CD4-positive, alpha-beta T cell treated with Interleukin-6 at 100 ng/mL for 8 hours (primary cell): ENCODE measurements at regions not wholly inside any gene's neighbourhood (a gene's known extent, or its start where the extent isn't known, plus 50 kb on each side); places are given as distances from the start of the nearest gene placed in this dataset.

Experiments used
- DNase-seq: peaks from one replicate; pipeline ENCODE4 v3.0.0-alpha.2; 2020; ENCODE audit warnings: mixed read lengths, low spot score

GRCh38 chr1:47630346-47630745, 192.5 kb downstream of the FOXD2 start:
- no peak for DNase-seq

DNA sequence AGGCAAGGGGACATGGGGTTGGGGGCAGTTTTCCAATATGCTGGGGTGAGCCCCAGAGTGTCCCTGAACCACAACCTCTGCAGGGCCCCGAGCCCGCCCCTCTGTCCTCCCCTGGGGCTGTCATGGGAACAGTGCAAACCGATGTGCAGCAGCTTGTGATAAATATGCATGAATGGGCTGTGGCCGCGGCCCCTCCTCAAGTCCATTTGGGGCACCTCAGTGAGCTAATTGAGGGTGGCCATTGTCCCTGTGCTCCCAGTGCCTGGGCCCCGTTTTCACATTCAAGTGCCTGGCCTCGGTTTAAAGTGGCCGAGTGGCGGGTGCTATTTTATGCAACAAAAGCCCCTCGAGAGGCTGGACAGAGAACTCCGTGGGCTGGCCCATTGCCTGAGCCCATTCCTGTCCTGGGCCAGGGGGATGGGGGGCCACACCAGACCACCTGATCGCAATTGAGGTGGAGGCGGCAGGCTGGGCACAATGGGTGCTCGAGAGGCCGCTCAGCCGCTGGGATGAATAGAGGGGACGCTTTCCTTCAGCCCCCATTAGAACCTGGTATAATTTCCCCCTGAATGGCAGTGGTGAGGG, 193.7 kb downstream of the FOXD2 start:
- no peak for DNase-seq

DNA sequence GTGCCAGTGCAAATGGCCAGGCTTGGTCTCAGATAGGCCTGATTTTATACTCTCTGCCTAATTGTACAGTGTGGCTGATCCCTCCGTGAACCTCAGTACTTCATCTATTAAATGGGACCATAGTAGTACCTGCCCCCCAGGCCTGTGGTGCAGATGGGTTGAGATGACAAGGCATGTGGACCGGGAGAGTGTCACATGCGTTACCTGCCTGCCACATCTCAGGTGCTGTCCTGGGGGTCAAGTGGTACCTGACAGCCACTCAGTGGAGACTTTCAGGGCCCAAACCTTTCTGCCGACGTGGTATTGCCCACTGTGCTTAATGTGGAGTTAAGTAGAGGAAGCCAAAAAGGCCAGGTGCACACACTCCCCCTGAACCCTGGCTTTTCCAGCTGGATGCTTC, 197.3 kb downstream of the FOXD2 start:
- DNase-seq, result no peak

GRCh38 chr1:47635597-47635996, 197.8 kb downstream of the FOXD2 start:
- no peak for DNase-seq

- no peak for DNase-seq
These were observed 199.4 kb downstream of the FOXD2 start for GRCh38 chr1:47637111-47637685.

DNA sequence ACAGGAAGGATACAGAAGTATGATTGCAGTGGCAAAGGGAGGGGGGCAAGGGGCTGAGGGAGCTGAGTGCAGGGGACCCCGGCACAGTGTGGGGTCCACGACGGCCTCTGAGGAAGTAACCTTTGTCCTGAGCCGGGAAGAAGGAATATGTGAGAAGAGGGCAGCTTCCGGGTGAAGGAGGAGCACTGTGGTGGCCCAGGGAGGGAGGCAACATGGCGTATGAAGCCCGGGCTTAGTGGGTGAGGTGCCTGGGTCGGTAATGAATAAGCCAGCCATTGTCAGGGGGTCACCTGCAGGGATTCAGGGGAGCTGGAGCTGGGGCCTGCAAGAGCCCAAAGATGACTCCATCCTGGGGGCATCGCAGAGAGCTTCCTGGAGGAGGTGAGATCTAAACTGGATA, 200.4 kb downstream of the FOXD2 start:
- no peak for DNase-seq

- DNase-seq, result no peak
These were observed 200.9 kb downstream of the FOXD2 start for GRCh38 chr1:47638713-47639112.

GRCh38 chr1:47643306-47644211, 205.7 kb downstream of the FOXD2 start:
- DNase-seq, result no peak

- DNase-seq, result no peak
These were observed 206.3 kb downstream of the FOXD2 start for GRCh38 chr1:47644212-47644573.

GRCh38 chr1:47645151-47645550, 207.3 kb downstream of the FOXD2 start:
- DNase-seq, result no peak

DNA sequence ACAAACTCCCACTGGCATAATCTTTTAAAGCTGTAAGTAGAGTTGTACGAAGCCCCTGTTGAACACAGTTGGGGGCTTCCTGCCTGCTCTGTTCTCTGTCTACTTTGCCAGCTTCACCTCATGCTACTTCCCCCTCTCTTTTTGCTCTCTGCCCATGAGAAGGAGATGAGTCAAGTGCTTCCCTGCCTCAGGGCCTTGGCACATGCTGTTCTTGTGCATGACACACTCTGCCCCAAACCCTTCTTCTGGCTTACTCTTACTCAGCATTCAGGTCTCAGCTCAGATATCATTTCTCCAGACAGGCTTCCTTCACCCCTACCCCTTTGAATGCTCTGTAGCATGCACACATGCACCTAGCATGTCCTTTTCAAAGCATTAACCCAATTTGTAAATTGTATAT, 208.8 kb downstream of the FOXD2 start:
- DNase-seq, result no peak

DNA sequence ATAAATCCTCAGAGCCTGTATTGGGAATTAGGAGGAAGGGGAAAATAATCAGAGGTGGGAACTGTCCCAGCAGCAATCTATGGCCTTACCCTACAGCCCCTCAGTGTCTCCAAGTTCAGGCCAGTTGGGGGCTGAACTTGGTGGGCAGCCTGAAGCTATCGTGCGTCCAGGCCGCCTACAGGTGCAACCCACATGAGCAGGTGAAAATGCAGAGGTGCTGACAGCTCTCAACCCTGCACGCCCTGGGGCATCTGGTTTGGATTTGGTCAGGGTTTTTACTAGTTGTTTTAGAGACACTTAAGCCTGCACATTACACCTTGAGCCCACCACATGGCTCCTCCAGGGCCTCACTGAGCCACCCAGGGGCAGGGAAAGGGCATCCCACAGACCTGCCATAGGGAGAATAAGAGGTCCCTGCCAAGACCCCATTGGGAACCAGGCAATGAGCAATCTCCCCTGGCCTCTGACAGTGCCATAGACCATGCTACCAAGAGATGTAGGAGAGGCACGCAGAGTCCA, 209.5 kb downstream of the FOXD2 start:
- DNase-seq, result no peak

- no peak for DNase-seq
These were observed 212.4 kb downstream of the FOXD2 start for GRCh38 chr1:47650205-47650604.

GRCh38 chr1:47650611-47651010, 212.8 kb downstream of the FOXD2 start:
- DNase-seq, result no peak

DNA sequence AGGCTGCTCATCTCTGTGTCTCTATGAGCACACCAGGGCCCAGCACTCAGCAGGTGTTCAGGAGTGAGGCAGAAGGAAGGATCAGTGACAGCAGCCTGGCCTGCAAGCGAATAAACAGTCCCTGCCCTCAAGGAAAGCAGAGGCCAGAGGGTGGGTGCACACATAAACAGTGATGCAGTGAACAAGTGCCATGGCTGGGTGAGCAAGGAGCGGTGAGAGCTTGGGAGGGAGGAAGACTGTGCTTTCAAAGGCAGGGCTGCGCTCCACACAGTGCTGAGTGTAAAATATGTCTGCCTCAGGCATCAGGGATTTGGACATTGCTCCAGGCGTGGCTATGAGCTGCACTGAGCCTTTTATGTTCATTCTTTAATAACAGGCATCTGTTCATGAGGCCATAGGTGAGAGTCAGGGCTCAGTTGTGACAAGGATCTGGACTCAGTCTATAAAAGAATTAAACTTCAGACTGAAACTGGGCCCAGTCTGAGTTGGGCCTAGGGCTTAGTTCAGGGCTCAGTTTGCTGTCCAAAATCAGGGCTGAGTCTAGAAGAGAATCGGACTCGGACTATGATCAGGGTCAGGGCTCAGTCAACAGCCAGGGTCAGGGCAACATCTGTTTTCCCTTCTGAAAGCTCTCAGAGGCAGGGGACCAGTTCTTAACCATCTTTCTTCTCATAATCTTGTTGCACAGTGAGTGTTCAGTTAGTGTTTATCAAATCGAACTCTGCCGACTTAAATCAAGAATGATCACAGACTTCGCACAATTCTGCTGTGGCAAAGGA, 213.7 kb downstream of the FOXD2 start:
- DNase-seq, result no peak

- no peak for DNase-seq
These were observed 217.9 kb downstream of the FOXD2 start for GRCh38 chr1:47655521-47656300.

- DNase-seq, result no peak
These were observed 219.2 kb downstream of the FOXD2 start for GRCh38 chr1:47656719-47657685.

DNA sequence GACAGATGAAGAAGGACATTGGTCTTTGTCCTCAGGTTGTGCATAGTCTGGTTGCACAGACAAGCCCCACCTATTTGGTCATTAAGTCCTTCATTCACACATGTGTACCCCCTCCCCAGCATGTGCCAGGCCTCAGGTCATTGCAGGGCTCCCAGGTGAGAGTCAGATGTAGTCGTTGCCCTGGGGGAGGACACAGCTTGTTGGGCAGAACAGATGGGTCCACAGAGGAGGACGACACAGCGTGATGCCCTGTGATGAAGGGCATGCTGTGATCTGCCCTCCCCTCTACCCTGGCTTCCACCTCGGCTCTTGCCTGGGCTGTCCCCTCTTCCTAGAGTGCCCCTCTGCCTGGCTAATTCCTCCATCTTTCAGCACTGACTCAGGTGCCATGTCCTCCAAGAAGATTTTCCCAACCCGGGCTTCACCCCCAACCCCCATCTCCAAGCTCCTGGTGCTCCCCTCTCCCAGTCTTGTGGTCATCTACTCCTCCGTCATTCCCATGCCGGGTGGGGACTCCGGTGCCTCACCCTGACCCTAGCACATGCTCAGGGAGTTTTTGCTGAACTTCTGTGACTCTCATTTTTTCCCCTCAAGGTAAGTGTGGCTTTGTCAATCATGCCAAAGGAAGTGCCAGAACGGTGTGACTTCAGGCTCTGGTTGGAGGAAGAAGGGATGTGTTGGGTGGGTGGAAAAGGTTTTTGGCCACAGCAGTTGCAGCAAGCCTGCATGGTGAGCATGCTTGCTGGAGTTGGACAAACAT, 220.5 kb downstream of the FOXD2 start:
- DNase-seq, result no peak

DNA sequence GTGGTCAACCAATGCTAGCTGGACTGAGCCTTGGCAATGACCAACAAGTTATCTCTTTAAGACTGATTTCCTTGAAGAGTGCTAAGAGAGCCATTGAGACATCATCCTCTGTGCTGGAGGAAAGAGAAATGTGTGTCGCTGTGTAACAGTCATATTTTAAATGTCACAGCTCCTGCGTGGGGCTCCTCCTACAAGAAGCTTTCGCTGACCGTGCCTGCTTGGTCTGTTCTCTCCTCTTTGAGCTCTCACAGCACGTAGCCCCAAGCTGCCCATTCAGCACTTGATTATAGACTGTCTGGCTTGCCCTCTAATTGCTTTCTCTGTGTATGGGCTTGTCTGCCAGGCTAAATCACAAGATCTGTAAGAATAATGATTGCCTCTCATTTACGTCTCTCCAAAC, 221.3 kb downstream of the FOXD2 start:
- no peak for DNase-seq

DNA sequence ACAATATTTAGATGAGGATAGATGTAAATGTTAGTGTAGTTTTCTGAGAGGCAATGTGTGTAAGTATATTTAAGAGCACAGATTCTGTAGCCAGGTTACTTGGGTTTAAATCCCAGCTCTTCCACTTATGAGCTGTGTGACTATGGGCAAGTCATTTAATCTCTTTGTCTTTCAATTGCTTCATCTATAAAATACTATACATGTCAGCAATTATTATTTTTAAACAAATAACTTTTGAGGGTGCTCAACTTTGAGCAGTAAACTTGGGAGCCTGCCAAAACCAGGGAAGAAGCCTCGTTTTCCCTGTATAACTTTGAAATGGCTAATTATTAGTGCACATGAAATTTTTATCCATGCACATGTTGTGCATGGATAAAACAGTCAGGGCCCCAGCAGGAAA, 222.8 kb downstream of the FOXD2 start:
- DNase-seq, result no peak
